K562 (cell line): ENCODE measurements at regions not wholly inside any gene's neighbourhood (a gene's known extent, or its start where the extent isn't known, plus 50 kb on each side); places are given as distances from the start of the nearest gene placed in this dataset.
"Not testable (repeated sequence)": the region's sequence is repeated elsewhere in the genome, so short reads cannot be mapped to it uniquely, and the experiment has no call there.

Experiments used
- ATAC-seq: fragments of 200-7000 bp; cut with Tn5 transposase; 3 replicates; pipeline ENCODE4 v1.9.1; 2020; ENCODE audit warnings: moderate library complexity
- BruUV-seq: library from RNA; stranded (reverse); fragments of 400-500 nt; replicated peaks from 2 replicates; lab custom pipeline; 2021; lab: Mats Ljungman, UMichigan
- CTCF ChIA-PET: fragments of 300-600 bp; formaldehyde crosslinking; extraction: SDS; loops from one replicate; lab custom pipeline; 2021; ENCODE audit warnings: low intra/inter-chr PET ratio; lab: Yijun Ruan, JAX
- POLR2A ChIA-PET: fragments of 300-600, 350-650 bp; sonication (Branson Sonifier 250); formaldehyde crosslinking; extraction: SDS; loops from one replicate; lab custom pipeline; 2021; ENCODE audit warnings: antibody characterized with exemption, inconsistent platforms; lab: Yijun Ruan, JAX
- DNase-seq, 4 experiments: peaks; one replicate each; pipeline versions ENCODE4 v3.0.0 to v3.0.0-alpha.2; 2011 to 2018; ENCODE audit warnings: low spot score in 3 of 4, mixed read lengths in 3 of 4; ENCODE audit errors: extremely low read depth in 1 of 4
- FAIRE-seq: peaks from 2 replicates; lab custom pipeline; 2011; peaks lifted over from hg19 to GRCh38; lab: Jason Lieb, UNC
- H2AFZ ChIP-seq: 2 replicates; pipeline ENCODE4 v1.6.0; 2011; ENCODE audit warnings: low read depth, low read length, control low read depth, inconsistent platforms
- H3K27ac ChIP-seq: fragments of 200-600 bp; 3 replicates; pipeline ENCODE4 v1.8.0; 2011; ENCODE audit warnings: low read depth, mild to moderate bottlenecking, control low read depth, inconsistent platforms, low read length, moderate library complexity, mixed read lengths; ENCODE audit errors: extremely low read depth
- H3K27me3 ChIP-seq, 2 experiments: fragments of 300-600 bp in 1 of 2; 2 replicates in 1 of 2; 3 replicates in 1 of 2; pipeline versions ENCODE4 v1.6.0 to v1.8.0; 2011; ENCODE audit warnings: inconsistent platforms in 2 of 2, low read length in 2 of 2, mild to moderate bottlenecking in 1 of 2, mixed read lengths in 1 of 2, moderate library complexity in 1 of 2; ENCODE audit not compliant: control insufficient read depth in 2 of 2, insufficient read depth in 2 of 2
- H3K36me3 ChIP-seq: fragments of 300-600 bp; 3 replicates; pipeline ENCODE4 v1.8.0; 2011; ENCODE audit warnings: mild to moderate bottlenecking, low read length, inconsistent platforms; ENCODE audit not compliant: control insufficient read depth, insufficient read depth
- H3K4me1 ChIP-seq, 2 experiments: fragments of 200-600 bp in 1 of 2; replicated peaks in 1 of 2; 2 replicates in 1 of 2; 3 replicates in 1 of 2; pipeline versions ENCODE4 v1.5.1 to v1.8.0; 2011; ENCODE audit warnings: inconsistent platforms in 2 of 2, low read length in 2 of 2, mild to moderate bottlenecking in 1 of 2, mixed read lengths in 1 of 2, moderate library complexity in 1 of 2; ENCODE audit not compliant: control insufficient read depth in 2 of 2, insufficient read depth in 2 of 2
- H3K4me2 ChIP-seq: 2 replicates; pipeline ENCODE4 v1.6.1; 2011; ENCODE audit warnings: low read length, control low read depth, inconsistent platforms, mixed read lengths; ENCODE audit not compliant: insufficient read depth
- H3K4me3 ChIP-seq: fragments of 200-600 bp; sonication (generic), shearing (Covaris generic); 2 replicates; pipeline ENCODE4 v1.5.1; 2016; ENCODE audit warnings: control low read depth, inconsistent platforms
- H3K79me2 ChIP-seq: fragments of 200-600 bp; 3 replicates; pipeline ENCODE4 v1.8.0; 2011; ENCODE audit warnings: low read length, inconsistent platforms; ENCODE audit not compliant: control insufficient read depth, insufficient read depth
- H3K9ac ChIP-seq, 2 experiments: 2 replicates each; pipeline versions ENCODE4 v1.6.0 to v1.6.1; 2011; ENCODE audit warnings: low read depth in 2 of 2, low read length in 2 of 2, control low read depth in 1 of 2, inconsistent platforms in 1 of 2, mild to moderate bottlenecking in 1 of 2, mixed read lengths in 1 of 2; ENCODE audit not compliant: insufficient read depth in 1 of 2
- H3K9me1 ChIP-seq: one replicate; pipeline ENCODE4 v1.6.0; 2011; ENCODE audit warnings: inconsistent platforms, mild to moderate bottlenecking, low read length, moderate library complexity; ENCODE audit not compliant: control insufficient read depth, insufficient read depth
- H3K9me3 ChIP-seq: replicated peaks from 2 replicates; pipeline ENCODE4 v1.5.1; 2011; ENCODE audit warnings: low read depth, low read length, inconsistent platforms; ENCODE audit not compliant: control insufficient read depth, insufficient read depth
- H4K20me1 ChIP-seq: replicated peaks from 2 replicates; pipeline ENCODE4 v1.6.1; 2011; ENCODE audit warnings: low read length, inconsistent platforms, mixed read lengths; ENCODE audit not compliant: control insufficient read depth, insufficient read depth
- POLR3A ChIP-seq: IDR thresholded peaks from 2 replicates; pipeline ENCODE4 v1.6.1; 2011; ENCODE audit warnings: borderline replicate concordance, mild to moderate bottlenecking, moderate library complexity; ENCODE audit not compliant: insufficient read length, insufficient read depth; ENCODE audit errors: extremely low read depth
- TEAD4 ChIP-seq, 2 experiments: sonication (generic) in 1 of 2; formaldehyde crosslinking in 1 of 2; IDR thresholded peaks; 2 replicates each; pipeline versions ENCODE4 v1.6.1 to v1.8.0; 2012 to 2022; ENCODE audit warnings: borderline replicate concordance in 1 of 2, inconsistent platforms in 1 of 2, low read length in 1 of 2, mild to moderate bottlenecking in 1 of 2, missing genetic modification reagents in 1 of 2
- YY1 ChIP-seq, 3 experiments: IDR thresholded peaks; 2 replicates each; pipeline ENCODE4 v1.6.1; 2011; ENCODE audit warnings: low read length in 2 of 3, mild to moderate bottlenecking in 2 of 3, moderate library complexity in 2 of 3, borderline replicate concordance in 1 of 3, control low read depth in 1 of 3, low read depth in 1 of 3; ENCODE audit not compliant: insufficient read depth in 3 of 3, insufficient replicate concordance in 2 of 3, control insufficient read depth in 1 of 3, insufficient read length in 1 of 3; ENCODE audit errors: extremely low read depth in 1 of 3
- ZFP30 ChIP-seq: fragments of 250-450 bp; sonication (Bioruptor Pico); IDR thresholded peaks from 2 replicates; pipeline ENCODE4 v1.8.0; 2022; ENCODE audit warnings: moderate library complexity, mild to moderate bottlenecking, inconsistent platforms, borderline replicate concordance
- WGBS: fragments of 100-300 bp; shearing (Covaris generic); methylation state at CpG from one replicate; pipeline ENCODE4 v1.1.6; 2016; ENCODE audit warnings: low coverage, mixed read lengths; ENCODE audit not compliant: insufficient coverage; ENCODE audit errors: missing lambda C conversion rate; 5-methylcytosine and 5-hydroxymethylcytosine counted together
- in situ Hi-C: fragments of 300-500 bp; cut with MboI; formaldehyde crosslinking; loops from 4 replicates; pipeline ENCODE4 v1.15.0; 2018; ENCODE audit warnings: inconsistent platforms, mixed read lengths
- intact Hi-C: fragments of 100-400 bp; cut with micrococcal nuclease; formaldehyde crosslinking; loops from 2 replicates; pipeline ENCODE4 v1.14.2; 2022
- TF ChIP-seq, protein P1 (sequence below): fragments of 450-650 bp; formaldehyde crosslinking; IDR thresholded peaks from 2 replicates; pipeline ENCODE4 v1.4.0; 2022; ENCODE audit warnings: missing genetic modification characterization
- TF ChIP-seq, protein P2 (sequence below): fragments of 250-450 bp; sonication (Bioruptor Pico); IDR thresholded peaks from 2 replicates; pipeline ENCODE4 v1.9.0; 2021; ENCODE audit warnings: mild to moderate bottlenecking, inconsistent platforms
- TF ChIP-seq, protein P3 (sequence below): IDR thresholded peaks from 2 replicates; pipeline ENCODE4 v1.6.1; 2016; ENCODE audit warnings: missing genetic modification characterization, missing compliant biosample characterization

DNA sequence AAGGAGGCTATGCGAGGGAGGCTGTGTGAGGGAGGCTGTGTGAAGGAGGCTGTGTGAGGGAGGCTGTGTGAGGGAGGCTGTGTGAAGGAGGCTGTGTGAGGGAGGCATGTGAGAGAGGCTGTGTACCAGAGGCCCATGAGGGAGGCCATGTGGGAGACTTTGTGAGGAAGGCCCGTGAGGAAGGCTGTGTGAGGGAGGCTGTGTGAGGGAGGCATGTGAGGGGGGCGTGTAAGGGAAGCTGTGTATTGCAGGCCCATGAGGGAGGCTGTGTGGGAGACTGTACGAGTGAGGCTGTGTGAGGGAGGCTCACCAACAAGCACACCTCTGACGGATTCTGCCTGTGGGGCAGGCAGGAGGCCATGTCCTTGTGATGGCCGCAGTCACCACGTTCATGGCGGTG, 122.7 kb upstream of the RNF32 start:
- intact Hi-C loops, H2AFZ ChIP-seq, H3K36me3 ChIP-seq, H3K4me2 ChIP-seq, BruUV-seq, H3K9ac ChIP-seq, H3K4me3 ChIP-seq, H3K27ac ChIP-seq, H3K9me3 ChIP-seq, CTCF ChIA-PET, POLR2A ChIA-PET, in situ Hi-C loops, FAIRE-seq, H4K20me1 ChIP-seq, DNase-seq, H3K79me2 ChIP-seq, ATAC-seq, H3K9me1 ChIP-seq, H3K4me1 ChIP-seq: not testable (repeated sequence)
- 0% methylated on average over 8 of the region's 8 CpGs for WGBS
- peaks cover 31 to 70% of the 10 kb centered on the region in 2 experiments; a peak in 4 of 5 replicates for H3K27me3 ChIP-seq
- peak in 1 of 3 experiments; percentile 15 for TF ChIP-seq YY1 (IDR thresholded peaks at IDR 0.05; ENCODE audit: borderline replicate concordance in 1 of 3, control insufficient read depth in 1 of 3, extremely low read depth in 1 of 3, insufficient read depth in 3 of 3, insufficient read length in 1 of 3, insufficient replicate concordance in 2 of 3, low read depth in 1 of 3, low read length in 2 of 3)

DNA sequence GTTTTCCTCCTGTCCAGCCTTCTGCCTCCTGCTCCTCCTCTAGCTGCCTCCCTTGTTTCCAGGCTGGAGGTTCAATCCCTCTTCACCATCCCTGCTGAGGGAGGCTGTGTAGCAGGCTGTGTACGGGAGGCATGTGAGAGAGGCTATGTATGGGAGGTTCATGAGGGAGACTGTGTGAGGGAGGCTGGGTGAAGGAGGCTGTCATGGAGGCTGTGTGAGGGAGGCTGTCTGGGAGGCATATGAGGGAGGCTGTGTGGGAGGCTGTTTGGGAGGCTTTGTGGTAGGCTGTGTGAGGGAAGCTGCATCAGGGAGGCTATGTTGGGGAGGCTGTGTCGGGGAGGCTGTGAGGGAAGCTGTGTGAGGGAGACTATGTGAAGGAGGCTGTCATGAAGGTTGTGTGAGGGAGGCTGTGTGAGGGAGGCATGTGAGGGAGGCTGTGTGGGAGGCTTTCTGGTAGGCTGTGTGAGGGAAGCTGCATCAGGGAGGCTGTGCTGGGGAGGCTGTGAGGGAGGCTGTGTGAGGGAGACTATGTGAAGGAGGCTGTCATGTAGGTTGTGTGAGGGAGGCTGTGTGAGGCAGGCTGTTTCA, 123.7 kb upstream of the RNF32 start:
- peak overlapping the region; percentile 60 for H3K4me2 ChIP-seq
- 8% methylated on average over 2 of the region's 2 CpGs for WGBS
- BruUV-seq: no TSS peak
- no peak overlapping the region for H2AFZ ChIP-seq
- H3K27ac ChIP-seq: no peak overlapping the region
- intact Hi-C loops (no loop called here), in situ Hi-C loops (no loop called here)
- H3K36me3 ChIP-seq: no peaks in the 10 kb centered on the region
- H3K9me1 ChIP-seq: no peaks in the 10 kb centered on the region
- H4K20me1 ChIP-seq: no peaks in the 10 kb centered on the region
- no peaks in the 10 kb centered on the region for H3K9me3 ChIP-seq
- no peak overlapping the region for H3K4me3 ChIP-seq
- peaks cover 26 to 65% of the 10 kb centered on the region in 2 experiments; a peak in 4 of 5 replicates for H3K27me3 ChIP-seq
- ATAC-seq: peak; percentile 35; the same call in 2 of the 3 replicates
- no peaks in the 10 kb centered on the region for H3K79me2 ChIP-seq
- ChIA-PET CTCF (no interaction called here), POLR2A (no interaction called here)
- no peak for FAIRE-seq
- peaks cover 0 to 3% of the 10 kb centered on the region in 2 experiments; a peak in 2 of 5 replicates for H3K4me1 ChIP-seq
- no peak for DNase-seq
- H3K9ac ChIP-seq: no peak overlapping the region; a peak in 1 of 4 replicates
- TF ChIP-seq TEAD4 (IDR thresholded peaks at IDR 0.05; ENCODE audit: low read length) (no peak), TEAD4 (CRISPR knock-in tag; IDR thresholded peaks at IDR 0.05; ENCODE audit: borderline replicate concordance) (no peak), ZFP30 (CRISPR knock-in tag) (no peak), POLR3A (no peak)
- TF ChIP-seq, protein P1, sequence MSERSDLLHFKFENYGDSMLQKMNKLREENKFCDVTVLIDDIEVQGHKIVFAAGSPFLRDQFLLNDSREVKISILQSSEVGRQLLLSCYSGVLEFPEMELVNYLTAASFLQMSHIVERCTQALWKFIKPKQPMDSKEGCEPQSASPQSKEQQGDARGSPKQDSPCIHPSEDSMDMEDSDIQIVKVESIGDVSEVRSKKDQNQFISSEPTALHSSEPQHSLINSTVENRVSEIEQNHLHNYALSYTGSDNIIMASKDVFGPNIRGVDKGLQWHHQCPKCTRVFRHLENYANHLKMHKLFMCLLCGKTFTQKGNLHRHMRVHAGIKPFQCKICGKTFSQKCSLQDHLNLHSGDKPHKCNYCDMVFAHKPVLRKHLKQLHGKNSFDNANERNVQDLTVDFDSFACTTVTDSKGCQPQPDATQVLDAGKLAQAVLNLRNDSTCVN (CRISPR knock-in tag): 0 out of 2 replicates have a peak, but pooled peaks have one; percentile 29
- TF ChIP-seq, protein P2, sequence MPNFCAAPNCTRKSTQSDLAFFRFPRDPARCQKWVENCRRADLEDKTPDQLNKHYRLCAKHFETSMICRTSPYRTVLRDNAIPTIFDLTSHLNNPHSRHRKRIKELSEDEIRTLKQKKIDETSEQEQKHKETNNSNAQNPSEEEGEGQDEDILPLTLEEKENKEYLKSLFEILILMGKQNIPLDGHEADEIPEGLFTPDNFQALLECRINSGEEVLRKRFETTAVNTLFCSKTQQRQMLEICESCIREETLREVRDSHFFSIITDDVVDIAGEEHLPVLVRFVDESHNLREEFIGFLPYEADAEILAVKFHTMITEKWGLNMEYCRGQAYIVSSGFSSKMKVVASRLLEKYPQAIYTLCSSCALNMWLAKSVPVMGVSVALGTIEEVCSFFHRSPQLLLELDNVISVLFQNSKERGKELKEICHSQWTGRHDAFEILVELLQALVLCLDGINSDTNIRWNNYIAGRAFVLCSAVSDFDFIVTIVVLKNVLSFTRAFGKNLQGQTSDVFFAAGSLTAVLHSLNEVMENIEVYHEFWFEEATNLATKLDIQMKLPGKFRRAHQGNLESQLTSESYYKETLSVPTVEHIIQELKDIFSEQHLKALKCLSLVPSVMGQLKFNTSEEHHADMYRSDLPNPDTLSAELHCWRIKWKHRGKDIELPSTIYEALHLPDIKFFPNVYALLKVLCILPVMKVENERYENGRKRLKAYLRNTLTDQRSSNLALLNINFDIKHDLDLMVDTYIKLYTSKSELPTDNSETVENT (CRISPR knock-in tag): no peak
- TF ChIP-seq, protein P3, sequence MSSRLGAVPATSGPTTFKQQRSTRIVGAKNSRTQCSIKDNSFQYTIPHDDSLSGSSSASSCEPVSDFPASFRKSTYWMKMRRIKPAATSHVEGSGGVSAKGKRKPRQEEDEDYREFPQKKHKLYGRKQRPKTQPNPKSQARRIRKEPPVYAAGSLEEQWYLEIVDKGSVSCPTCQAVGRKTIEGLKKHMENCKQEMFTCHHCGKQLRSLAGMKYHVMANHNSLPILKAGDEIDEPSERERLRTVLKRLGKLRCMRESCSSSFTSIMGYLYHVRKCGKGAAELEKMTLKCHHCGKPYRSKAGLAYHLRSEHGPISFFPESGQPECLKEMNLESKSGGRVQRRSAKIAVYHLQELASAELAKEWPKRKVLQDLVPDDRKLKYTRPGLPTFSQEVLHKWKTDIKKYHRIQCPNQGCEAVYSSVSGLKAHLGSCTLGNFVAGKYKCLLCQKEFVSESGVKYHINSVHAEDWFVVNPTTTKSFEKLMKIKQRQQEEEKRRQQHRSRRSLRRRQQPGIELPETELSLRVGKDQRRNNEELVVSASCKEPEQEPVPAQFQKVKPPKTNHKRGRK (tag): peak; percentile 50; the same call in 1 of the 2 replicates
